ENCODE measurements at regions not wholly inside any gene's neighbourhood (a gene's known extent, or its start where the extent isn't known, plus 50 kb on each side); places are given as distances from the start of the nearest gene placed in this dataset.

GRCh38 chr1:172820475-172821158 lies 161.7 kb downstream of the FASLG start:
- TF ChIP-seq, protein P1, sequence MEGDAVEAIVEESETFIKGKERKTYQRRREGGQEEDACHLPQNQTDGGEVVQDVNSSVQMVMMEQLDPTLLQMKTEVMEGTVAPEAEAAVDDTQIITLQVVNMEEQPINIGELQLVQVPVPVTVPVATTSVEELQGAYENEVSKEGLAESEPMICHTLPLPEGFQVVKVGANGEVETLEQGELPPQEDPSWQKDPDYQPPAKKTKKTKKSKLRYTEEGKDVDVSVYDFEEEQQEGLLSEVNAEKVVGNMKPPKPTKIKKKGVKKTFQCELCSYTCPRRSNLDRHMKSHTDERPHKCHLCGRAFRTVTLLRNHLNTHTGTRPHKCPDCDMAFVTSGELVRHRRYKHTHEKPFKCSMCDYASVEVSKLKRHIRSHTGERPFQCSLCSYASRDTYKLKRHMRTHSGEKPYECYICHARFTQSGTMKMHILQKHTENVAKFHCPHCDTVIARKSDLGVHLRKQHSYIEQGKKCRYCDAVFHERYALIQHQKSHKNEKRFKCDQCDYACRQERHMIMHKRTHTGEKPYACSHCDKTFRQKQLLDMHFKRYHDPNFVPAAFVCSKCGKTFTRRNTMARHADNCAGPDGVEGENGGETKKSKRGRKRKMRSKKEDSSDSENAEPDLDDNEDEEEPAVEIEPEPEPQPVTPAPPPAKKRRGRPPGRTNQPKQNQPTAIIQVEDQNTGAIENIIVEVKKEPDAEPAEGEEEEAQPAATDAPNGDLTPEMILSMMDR (IDR thresholded peaks at IDR 0.05) = no peak
- no peak for TF ChIP-seq POLR2A (IDR thresholded peaks at IDR 0.05)
